Loucy (cell line): ENCODE measurements at regions not wholly inside any gene's neighbourhood (a gene's known extent, or its start where the extent isn't known, plus 50 kb on each side); places are given as distances from the start of the nearest gene placed in this dataset.

ENCODE experiments used
- H2AFZ ChIP-seq: fragments of 200-600 bp; sonication (generic); 2 replicates; pipeline ENCODE4 v1.6.0; 2016; ENCODE audit warnings: antibody characterized with exemption, mild to moderate bottlenecking, low read length, moderate library complexity
- H3F3A ChIP-seq: fragments of 200-600 bp; 2 replicates; pipeline ENCODE4 v1.6.0; 2016; ENCODE audit warnings: antibody characterized with exemption, low read depth, mild to moderate bottlenecking
- H3K27me3 ChIP-seq: fragments of 200-600 bp; sonication (generic); 2 replicates; pipeline ENCODE4 v1.6.1; 2014; ENCODE audit warnings: low read length, mild to moderate bottlenecking; ENCODE audit not compliant: insufficient read depth, poor library complexity, severe bottlenecking
- H3K36me3 ChIP-seq: fragments of 200-600 bp; sonication (generic); 2 replicates; pipeline ENCODE4 v1.6.1; 2016; ENCODE audit warnings: low read length; ENCODE audit not compliant: insufficient read depth
- H3K4me1 ChIP-seq: fragments of 200-600 bp; sonication (generic); 2 replicates; pipeline ENCODE4 v1.5.1; 2014; ENCODE audit warnings: low read length, mild to moderate bottlenecking; ENCODE audit not compliant: insufficient read depth, poor library complexity, severe bottlenecking
- H3K4me2 ChIP-seq: fragments of 200-600 bp; sonication (generic); 2 replicates; pipeline ENCODE4 v1.6.0; 2014; ENCODE audit warnings: antibody characterized with exemption, low read length, low read depth, mild to moderate bottlenecking; ENCODE audit not compliant: poor library complexity, severe bottlenecking
- H3K4me3 ChIP-seq: fragments of 200-600 bp; sonication (generic); 2 replicates; pipeline ENCODE4 v1.5.1; 2014; ENCODE audit warnings: low read length, mild to moderate bottlenecking, mixed read lengths; ENCODE audit not compliant: poor library complexity, severe bottlenecking
- H3K79me2 ChIP-seq: fragments of 200-600 bp; sonication (generic); 2 replicates; pipeline ENCODE4 v1.6.1; 2014; ENCODE audit warnings: low read length; ENCODE audit not compliant: insufficient read depth
- H3K9ac ChIP-seq: fragments of 200-600 bp; sonication (generic); 2 replicates; pipeline ENCODE4 v1.6.0; 2014; ENCODE audit warnings: mild to moderate bottlenecking, low read depth, low read length, moderate library complexity; ENCODE audit not compliant: poor library complexity, severe bottlenecking
- H3K9me2 ChIP-seq: fragments of 200-600 bp; sonication (generic); replicated peaks from 2 replicates; pipeline ENCODE4 v1.6.1; 2016; ENCODE audit warnings: low read depth, low read length, mixed read lengths
- H3K9me3 ChIP-seq: fragments of 200-600 bp; sonication (generic); 2 replicates; pipeline ENCODE4 v1.6.1; 2014; ENCODE audit warnings: mild to moderate bottlenecking, antibody characterized with exemption, low read length, low read depth; ENCODE audit not compliant: insufficient read depth
- H4K20me1 ChIP-seq: fragments of 200-600 bp; sonication (generic); 2 replicates; pipeline ENCODE4 v1.6.0; 2014; ENCODE audit warnings: antibody characterized with exemption, low read length, mild to moderate bottlenecking; ENCODE audit not compliant: insufficient read depth, poor library complexity, severe bottlenecking
- EZH2phosphoT487 ChIP-seq: fragments of 200-600 bp; IDR thresholded peaks from 2 replicates; pipeline ENCODE4 v1.6.1; 2018; ENCODE audit warnings: antibody characterized with exemption, mild to moderate bottlenecking, moderate library complexity, borderline replicate concordance
- TF ChIP-seq, protein P1 (sequence below): fragments of 200-600 bp; sonication (generic); conservative IDR thresholded peaks from 2 replicates; pipeline ENCODE4 v1.5.1; 2014; ENCODE audit warnings: mild to moderate bottlenecking, antibody characterized with exemption, low read length

DNA sequence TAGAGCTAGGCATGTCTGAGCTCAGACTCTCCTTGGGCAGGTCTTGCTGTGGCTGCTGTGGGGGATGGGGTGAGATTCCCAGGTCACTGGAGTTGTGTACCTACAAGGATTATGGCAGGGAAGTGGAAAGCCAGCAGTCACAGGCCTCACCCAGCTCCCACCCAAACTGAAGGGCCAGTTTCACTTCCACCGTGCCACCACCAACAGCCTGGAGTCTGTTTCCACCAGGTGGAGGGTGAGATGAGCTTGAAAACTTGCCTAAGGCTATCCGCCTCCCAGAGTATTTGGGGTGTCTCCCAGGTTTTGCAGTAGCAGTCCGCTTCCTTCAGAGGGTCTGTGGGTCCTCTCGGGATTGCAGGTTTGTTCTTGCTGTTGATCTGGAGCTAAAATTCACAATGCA is 327.7 kb downstream of the PTPRC start:
- Histone ChIP-seq H4K20me1 (no peaks in the 10 kb centered on the region), H3K9ac (peak overlapping the region; percentile 49), H3K4me2 (peak overlapping the region; percentile 64), H2AFZ (peak overlapping the region; percentile 11; the same call in 1 of the 2 replicates), H3K79me2 (0 out of 2 replicates have a peak, but pooled peaks cover 4% of the 10 kb centered on the region), H3K9me2 (no peaks in the 10 kb centered on the region), H3K4me1 (peaks cover 36% of the 10 kb centered on the region), H3K4me3 (peak overlapping the region; percentile 41), H3F3A (no peaks in the 10 kb centered on the region), H3K9me3 (no peaks in the 10 kb centered on the region), H3K27me3 (no peaks in the 10 kb centered on the region), H3K36me3 (no peaks in the 10 kb centered on the region)
- TF ChIP-seq, protein P1, sequence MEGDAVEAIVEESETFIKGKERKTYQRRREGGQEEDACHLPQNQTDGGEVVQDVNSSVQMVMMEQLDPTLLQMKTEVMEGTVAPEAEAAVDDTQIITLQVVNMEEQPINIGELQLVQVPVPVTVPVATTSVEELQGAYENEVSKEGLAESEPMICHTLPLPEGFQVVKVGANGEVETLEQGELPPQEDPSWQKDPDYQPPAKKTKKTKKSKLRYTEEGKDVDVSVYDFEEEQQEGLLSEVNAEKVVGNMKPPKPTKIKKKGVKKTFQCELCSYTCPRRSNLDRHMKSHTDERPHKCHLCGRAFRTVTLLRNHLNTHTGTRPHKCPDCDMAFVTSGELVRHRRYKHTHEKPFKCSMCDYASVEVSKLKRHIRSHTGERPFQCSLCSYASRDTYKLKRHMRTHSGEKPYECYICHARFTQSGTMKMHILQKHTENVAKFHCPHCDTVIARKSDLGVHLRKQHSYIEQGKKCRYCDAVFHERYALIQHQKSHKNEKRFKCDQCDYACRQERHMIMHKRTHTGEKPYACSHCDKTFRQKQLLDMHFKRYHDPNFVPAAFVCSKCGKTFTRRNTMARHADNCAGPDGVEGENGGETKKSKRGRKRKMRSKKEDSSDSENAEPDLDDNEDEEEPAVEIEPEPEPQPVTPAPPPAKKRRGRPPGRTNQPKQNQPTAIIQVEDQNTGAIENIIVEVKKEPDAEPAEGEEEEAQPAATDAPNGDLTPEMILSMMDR, result no peak
- no peak for TF ChIP-seq EZH2phosphoT487

DNA sequence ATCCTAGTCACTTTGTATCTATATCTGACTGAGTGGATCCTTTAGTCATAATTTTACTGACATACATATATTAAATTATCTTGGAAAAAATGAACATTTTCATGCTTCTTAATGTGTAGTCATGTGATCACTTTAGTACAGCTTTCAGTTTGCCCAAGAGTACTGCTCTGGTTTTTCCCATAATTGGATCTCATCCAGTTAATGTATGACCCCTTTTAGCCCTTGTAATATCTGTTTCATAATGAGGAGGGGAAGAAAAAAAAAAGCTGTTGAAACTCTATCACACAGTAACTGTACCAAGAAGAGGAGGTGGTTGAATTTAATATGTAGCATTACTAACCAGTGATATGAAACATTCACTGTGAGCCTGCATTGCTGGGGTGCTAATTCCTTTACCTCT is 328.7 kb downstream of the PTPRC start:
- H2AFZ ChIP-seq, result peak overlapping the region; percentile 11; the same call in 1 of the 2 replicates

DNA sequence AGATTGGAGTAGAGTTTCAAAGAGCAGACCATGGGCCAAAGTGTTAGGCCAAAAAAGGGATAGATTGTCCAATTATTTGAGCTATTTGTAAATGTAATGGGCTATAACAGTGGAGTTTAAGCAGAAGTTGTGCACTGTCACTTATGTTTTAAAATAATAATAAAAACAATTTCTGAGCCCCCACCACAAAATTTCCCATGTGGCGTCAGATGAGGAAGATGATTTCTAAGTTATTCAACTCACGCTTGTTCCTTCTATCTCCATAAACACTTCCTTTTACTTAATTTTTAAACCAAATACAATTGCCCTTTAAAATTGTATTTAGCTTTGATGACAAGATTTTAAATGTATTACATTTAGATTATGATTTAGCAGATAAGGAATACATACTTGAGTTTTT is 330.0 kb downstream of the PTPRC start:
- H2AFZ ChIP-seq, result no peak overlapping the region

More for the DNA sequence above, 328.7 kb downstream of the PTPRC start:
- Histone ChIP-seq H3K4me3 (peak overlapping the region; percentile 41), H3F3A (no peaks in the 10 kb centered on the region), H4K20me1 (no peaks in the 10 kb centered on the region), H3K36me3 (no peaks in the 10 kb centered on the region), H3K4me2 (peak overlapping the region; percentile 64), H3K9me2 (no peaks in the 10 kb centered on the region), H3K9me3 (no peaks in the 10 kb centered on the region), H3K4me1 (peaks cover 36% of the 10 kb centered on the region), H3K9ac (peak overlapping the region; percentile 49), H3K27me3 (no peaks in the 10 kb centered on the region), H3K79me2 (0 out of 2 replicates have a peak, but pooled peaks cover 4% of the 10 kb centered on the region)
- TF ChIP-seq EZH2phosphoT487, result no peak
- TF ChIP-seq, protein P1, result no peak

More for the DNA sequence above, 330.0 kb downstream of the PTPRC start:
- no peaks in the 10 kb centered on the region for H3K9me2 ChIP-seq
- no peaks in the 10 kb centered on the region for H4K20me1 ChIP-seq
- no peak overlapping the region for H3K4me2 ChIP-seq
- TF ChIP-seq, protein P1, result no peak
- no peak for TF ChIP-seq EZH2phosphoT487
- H3K9me3 ChIP-seq, result no peaks in the 10 kb centered on the region
- H3K27me3 ChIP-seq, result no peaks in the 10 kb centered on the region
- no peak overlapping the region for H3K9ac ChIP-seq
- no peak overlapping the region for H3K4me3 ChIP-seq
- H3K36me3 ChIP-seq, result no peaks in the 10 kb centered on the region
- H3K4me1 ChIP-seq, result peaks cover 36% of the 10 kb centered on the region
- H3F3A ChIP-seq, result no peaks in the 10 kb centered on the region
- H3K79me2 ChIP-seq, result 0 out of 2 replicates have a peak, but pooled peaks cover 4% of the 10 kb centered on the region
